KOPT-K1 (cell line): ENCODE measurements at regions not wholly inside any gene's neighbourhood (a gene's known extent, or its start where the extent isn't known, plus 50 kb on each side); places are given as distances from the start of the nearest gene placed in this dataset.
"Not testable (repeated sequence)": the region's sequence is repeated elsewhere in the genome, so short reads cannot be mapped to it uniquely, and the experiment has no call there.

Source experiments
- H3K27ac ChIP-seq: fragments of 200-600 bp; sonication (generic); 2 replicates; pipeline ENCODE4 v1.5.1; 2016; ENCODE audit warnings: antibody characterized with exemption, mild to moderate bottlenecking, low read depth, low read length; ENCODE audit not compliant: poor library complexity, severe bottlenecking
- H3K36me3 ChIP-seq: fragments of 200-600 bp; sonication (generic); 2 replicates; pipeline ENCODE4 v1.5.1; 2017; ENCODE audit warnings: antibody characterized with exemption, mild to moderate bottlenecking, low read length, moderate library complexity; ENCODE audit not compliant: insufficient read depth
- H3K9me3 ChIP-seq: fragments of 200-600 bp; sonication (generic); 2 replicates; pipeline ENCODE4 v1.5.1; 2017; ENCODE audit warnings: antibody characterized with exemption, low read length, mild to moderate bottlenecking; ENCODE audit not compliant: insufficient read depth, poor library complexity, severe bottlenecking

DNA sequence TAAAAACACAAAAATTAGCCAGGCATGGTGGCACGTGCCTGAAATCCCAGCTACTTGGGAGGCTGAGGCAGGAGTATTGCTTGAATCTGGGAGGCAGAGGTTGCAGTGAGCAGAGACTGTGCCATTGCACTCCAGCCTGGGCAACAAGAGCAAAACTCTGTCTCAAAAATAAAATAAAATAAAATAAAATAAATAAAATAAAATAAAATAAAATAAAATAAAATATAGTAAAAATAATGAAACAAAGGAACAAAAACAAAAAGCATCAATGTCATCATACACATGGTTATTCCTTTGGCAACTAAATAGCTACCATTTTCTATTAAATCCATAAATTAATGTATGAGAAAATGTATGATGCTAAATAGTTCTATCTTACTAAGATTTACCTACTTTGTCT lies 1123.9 kb downstream of the MRPL39 start:
- not testable (repeated sequence) for H3K9me3 ChIP-seq, H3K36me3 ChIP-seq, H3K27ac ChIP-seq

DNA sequence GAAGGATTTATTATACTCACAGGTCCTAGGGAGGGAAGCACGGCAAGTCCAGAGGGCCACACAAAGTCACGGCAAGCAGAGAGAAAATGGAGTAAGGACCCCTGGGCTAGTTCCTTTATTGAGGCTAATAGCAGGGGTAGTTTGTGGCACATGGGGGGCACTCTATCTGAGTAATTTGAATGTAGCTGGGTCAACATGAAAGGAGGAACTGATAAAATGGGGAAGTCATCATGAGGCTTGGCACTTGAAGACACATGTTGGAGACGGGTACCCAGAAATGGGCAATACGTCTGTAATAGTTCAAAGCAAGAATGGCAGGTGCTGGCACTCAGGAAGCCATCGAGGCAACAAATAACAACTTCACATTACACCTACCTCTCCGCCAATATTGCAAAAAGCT lies 1136.4 kb downstream of the MRPL39 start:
- Histone ChIP-seq H3K36me3 (no peaks in the 10 kb centered on the region), H3K27ac (no peak overlapping the region), H3K9me3 (no peaks in the 10 kb centered on the region)

DNA sequence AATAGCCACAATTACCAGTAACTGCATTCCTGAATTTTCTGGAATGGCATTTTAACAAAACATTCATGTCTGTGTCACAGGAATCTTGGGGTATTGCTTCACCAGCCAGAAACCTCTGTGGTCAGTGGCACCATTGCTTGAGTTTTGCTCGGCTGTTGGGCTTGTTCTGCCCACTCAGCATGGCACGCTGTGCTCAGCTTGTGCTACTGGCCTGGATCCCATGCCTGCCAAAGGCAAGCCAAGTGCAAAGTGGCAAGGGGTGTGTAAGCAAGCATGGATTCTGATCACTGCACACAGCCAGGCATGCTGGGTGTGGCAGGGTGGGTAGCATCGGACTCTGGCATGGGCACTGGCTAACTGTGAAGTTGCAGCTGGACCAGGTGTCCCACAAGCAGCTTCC lies 1150.9 kb downstream of the MRPL39 start:
- no peak overlapping the region for H3K27ac ChIP-seq
- no peaks in the 10 kb centered on the region for H3K9me3 ChIP-seq
- no peaks in the 10 kb centered on the region for H3K36me3 ChIP-seq

DNA sequence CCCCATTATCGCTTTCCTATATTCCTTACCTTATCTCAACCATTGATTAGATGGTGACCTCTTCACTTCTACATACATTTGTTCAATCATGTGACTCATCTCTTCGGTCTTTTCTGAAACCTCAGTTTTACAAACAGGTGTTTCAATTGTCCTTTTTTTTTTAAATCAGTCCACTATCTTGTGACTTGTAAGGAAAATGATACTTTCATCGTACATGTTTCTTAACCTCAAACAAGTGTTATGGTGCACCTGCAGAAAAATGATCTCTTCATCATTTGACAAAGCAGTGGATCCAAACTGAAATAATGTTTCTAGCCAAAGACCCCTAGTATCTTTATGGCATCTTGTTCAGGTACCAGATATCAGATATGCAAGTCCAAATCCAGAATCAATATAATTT lies 1157.2 kb downstream of the MRPL39 start:
- H3K36me3 ChIP-seq: no peaks in the 10 kb centered on the region
- no peaks in the 10 kb centered on the region for H3K9me3 ChIP-seq
- H3K27ac ChIP-seq: no peak overlapping the region

DNA sequence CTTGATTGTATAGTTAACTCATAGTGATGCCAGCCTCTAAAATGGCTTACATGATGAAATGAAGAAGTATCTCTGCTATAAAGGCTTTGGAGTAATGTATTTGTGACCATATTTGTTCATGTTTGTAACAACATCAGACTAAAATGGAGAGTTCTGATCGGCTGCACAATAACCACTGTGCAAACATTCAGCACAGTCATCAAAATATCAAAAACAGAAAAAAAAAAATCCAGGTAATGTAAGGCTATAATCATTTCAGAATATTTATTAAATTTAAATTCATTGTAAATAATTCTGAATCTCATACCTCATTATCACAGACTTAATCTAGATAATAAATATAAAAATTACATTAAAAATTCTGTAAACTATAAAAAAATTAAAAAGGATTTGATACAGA lies 1161.8 kb downstream of the MRPL39 start:
- Histone ChIP-seq H3K9me3 (no peaks in the 10 kb centered on the region), H3K27ac (no peak overlapping the region), H3K36me3 (no peaks in the 10 kb centered on the region)

DNA sequence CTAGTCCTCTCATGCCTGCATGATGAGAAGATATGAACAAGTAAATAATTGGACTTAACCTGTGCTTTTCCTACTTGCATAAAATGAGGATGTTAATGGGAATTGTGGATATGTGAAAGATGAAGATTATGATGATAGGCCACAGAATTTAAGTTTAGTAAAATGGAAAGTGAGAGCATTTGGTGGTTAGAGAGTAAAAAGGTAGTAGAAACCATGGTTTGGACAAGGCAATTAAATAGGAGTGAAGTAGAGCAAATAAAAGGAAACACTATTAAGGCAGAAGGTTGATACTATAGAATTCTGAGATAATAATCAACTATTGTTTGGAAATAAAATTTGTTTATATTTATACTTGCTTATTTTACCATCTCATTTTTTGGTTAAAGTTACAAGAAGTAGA lies 1162.5 kb downstream of the MRPL39 start:
- Histone ChIP-seq H3K36me3 (no peaks in the 10 kb centered on the region), H3K27ac (no peak overlapping the region), H3K9me3 (no peaks in the 10 kb centered on the region)

DNA sequence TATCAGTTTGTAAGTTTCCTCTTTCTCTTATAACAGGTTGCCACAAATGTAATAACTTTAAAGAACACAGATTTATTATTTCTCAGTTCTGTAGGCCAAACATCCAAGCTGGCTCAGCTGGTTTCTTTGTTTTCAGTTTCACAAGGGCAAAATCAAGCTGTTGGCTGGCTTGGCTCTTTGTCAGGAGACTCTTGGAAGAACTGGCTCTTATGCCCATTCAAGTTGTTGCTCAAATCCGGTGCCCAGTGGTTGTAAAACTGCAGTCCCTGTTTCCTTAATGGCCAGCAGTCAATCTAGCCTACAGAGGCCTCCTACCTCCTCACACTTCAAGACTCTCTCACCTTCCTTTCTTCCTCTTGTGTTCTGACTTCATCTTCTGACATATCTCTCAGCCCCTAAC lies 1171.0 kb downstream of the MRPL39 start:
- no peaks in the 10 kb centered on the region for H3K36me3 ChIP-seq
- no peak overlapping the region for H3K27ac ChIP-seq
- H3K9me3 ChIP-seq: no peaks in the 10 kb centered on the region

DNA sequence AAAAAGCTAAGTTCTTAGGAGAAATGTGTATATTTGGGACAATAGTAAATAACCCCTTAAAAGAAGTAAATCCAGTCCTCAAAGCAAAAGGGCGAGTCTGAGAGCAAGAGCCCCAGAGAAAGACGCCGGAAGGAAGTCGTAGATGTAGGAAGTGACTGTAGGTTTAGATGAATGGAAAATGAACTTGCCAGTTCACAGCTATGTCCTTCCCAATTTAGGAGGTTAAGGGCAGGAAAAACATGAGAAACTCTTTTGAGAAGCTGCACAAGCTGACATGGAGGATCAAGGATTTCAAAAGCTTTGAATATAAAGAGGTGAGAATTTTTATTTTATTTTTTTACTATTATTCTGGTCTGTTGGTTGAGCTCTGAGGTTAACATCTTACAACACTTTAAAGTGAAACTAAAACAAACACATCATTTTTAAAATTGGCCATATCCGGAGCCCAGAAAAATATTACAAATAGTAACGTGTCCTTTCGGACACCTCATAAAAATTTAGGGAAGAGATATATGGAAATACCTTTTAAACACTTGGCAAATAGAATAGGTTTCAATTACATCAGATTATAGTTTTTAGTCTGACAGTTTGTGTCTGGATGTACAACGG lies 1178.6 kb downstream of the MRPL39 start:
- Histone ChIP-seq H3K9me3 (no peaks in the 10 kb centered on the region), H3K27ac (peak overlapping the region; percentile 22), H3K36me3 (no peaks in the 10 kb centered on the region)

DNA sequence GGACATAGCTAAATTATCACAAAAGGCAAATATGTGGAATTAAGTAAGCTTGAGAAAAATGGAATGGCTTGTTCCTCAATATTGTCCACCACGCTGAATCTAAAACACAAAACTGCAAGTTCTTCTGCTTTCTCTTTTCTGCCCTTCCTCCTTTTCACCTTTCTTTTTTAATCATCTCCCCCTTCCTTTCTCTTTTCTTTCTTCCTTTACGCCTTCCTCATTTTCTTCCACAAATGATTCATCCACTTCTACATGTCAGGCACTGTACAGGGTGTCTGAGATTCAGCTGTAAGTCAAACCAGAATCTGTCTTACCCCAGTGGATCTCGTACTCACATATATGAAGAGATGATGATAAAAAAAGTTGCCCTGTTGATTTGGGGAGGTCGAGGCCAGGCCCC lies 1182.5 kb downstream of the MRPL39 start:
- peaks cover 6% of the 10 kb centered on the region for H3K9me3 ChIP-seq
- H3K27ac ChIP-seq: no peak overlapping the region
- H3K36me3 ChIP-seq: no peaks in the 10 kb centered on the region

DNA sequence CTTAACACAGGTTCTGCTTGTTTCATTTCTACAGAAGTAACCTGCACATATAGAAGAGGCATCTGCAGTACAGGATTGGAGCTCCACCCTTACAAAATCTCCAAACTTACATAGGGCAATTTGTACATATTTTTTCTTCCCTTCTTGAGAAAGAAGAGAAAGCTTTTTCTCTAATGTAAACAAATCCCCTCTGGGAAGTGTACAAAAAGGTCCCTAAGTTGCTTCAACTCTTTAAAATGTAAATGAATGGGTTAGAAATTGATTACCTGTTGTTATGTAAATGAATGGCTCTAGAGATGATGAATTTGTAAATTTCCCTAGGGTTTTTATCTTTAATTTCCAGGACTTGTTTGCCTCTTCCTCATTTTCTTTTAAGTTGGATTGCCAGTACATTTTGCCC lies 1183.7 kb downstream of the MRPL39 start:
- no peak overlapping the region for H3K27ac ChIP-seq
- H3K9me3 ChIP-seq: peaks cover 18% of the 10 kb centered on the region
- H3K36me3 ChIP-seq: no peaks in the 10 kb centered on the region

DNA sequence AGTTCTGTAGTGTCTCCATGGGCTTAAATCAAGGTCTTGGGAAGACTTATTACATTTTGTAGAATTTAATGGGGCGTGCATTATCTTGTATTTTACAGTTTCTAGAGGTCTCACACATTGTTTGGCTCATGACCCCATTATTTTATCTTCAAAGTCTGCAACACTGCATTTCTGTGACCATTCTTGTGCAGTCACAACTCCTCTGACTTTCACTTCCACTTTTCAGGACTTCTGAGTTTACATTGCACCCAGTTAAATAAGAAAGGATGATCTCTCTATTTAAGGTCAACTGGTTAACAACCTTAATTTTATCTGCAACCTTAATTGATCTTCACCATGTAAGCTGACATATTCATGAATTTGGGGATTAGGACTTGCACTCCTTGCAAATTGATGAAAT lies 1186.6 kb downstream of the MRPL39 start:
- H3K27ac ChIP-seq: no peak overlapping the region
- H3K36me3 ChIP-seq: no peaks in the 10 kb centered on the region
- peaks cover 20% of the 10 kb centered on the region for H3K9me3 ChIP-seq

DNA sequence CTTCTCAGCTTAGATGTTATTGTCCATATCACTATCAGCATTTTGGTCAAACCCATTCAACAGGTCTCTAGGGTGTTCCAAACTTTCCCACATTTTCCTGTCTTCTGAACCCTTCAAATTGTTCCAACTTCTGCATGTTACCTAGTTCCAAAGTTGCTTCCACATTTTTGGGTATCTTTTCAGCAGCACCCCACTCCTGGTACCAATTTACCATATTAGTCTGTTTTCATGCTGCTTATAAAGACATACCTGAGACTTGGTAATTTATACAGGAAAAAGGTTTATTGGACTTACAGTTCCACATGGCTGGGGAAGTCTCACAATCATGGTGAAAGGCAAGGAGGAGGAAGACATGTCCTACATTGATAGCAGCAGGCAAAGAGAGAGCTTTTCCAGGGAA lies 1187.6 kb downstream of the MRPL39 start:
- peaks cover 20% of the 10 kb centered on the region for H3K9me3 ChIP-seq
- H3K36me3 ChIP-seq, H3K27ac ChIP-seq: not testable (repeated sequence)

DNA sequence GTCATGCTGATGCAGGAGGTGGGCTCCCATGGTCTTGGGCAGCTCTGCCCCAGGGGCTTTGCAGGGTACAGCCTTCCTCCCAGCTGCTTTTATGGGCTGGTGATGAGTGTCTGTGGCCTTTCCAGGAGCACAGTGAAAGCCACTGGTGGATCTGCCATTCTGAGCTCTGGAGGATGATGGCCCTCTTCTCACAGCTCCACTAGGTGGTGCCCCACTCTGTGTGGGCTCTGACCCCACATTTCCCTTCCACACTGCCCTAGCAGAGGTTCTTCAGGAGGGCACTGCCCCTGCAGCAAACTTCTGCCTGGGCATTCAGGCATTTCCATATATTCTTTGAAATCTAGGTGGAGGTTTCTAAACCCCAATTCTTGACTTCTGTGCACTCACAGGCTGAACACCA lies 1188.6 kb downstream of the MRPL39 start:
- Histone ChIP-seq H3K36me3 (no peaks in the 10 kb centered on the region), H3K9me3 (peaks cover 20% of the 10 kb centered on the region), H3K27ac (no peak overlapping the region)

DNA sequence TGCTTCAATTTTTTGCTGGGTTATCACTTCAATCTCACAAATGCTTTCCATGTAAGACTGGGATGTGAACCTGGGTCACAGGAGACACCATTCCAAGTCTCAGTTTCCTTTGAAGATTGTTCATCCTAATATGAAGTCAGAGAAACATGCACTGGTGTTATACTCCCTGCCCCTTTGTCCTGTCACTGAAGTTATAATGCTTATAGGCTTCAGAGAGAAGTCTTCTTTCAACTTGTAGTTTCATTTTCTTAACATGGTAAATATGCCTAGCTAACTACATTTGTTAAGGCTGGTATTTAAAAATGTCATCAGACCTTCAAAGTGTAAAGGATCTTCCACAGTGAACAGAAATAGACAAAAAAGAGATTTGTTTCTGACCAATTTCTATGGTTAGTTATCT lies 1195.9 kb downstream of the MRPL39 start:
- H3K9me3 ChIP-seq: no peaks in the 10 kb centered on the region
- H3K36me3 ChIP-seq: no peaks in the 10 kb centered on the region
- no peak overlapping the region for H3K27ac ChIP-seq

DNA sequence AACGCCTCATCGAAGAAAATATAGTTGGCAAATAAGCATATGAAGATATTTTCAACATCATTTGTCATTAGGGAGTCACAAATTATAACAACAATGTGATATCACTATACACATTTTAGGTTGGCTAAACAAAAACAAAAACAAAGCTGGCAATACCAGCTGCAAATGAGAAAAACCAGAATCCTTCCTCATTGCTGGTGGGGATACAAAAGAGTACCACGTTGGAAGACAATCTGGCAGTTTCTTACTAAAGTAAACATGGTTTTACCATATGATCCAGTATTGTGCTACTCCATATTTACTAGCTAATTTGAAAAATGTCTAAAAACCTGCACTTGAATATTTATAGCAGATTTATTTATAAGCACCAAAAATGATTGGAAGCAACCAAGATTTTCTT lies 1204.1 kb downstream of the MRPL39 start:
- Histone ChIP-seq H3K36me3 (no peaks in the 10 kb centered on the region), H3K27ac (no peak overlapping the region), H3K9me3 (no peaks in the 10 kb centered on the region)

DNA sequence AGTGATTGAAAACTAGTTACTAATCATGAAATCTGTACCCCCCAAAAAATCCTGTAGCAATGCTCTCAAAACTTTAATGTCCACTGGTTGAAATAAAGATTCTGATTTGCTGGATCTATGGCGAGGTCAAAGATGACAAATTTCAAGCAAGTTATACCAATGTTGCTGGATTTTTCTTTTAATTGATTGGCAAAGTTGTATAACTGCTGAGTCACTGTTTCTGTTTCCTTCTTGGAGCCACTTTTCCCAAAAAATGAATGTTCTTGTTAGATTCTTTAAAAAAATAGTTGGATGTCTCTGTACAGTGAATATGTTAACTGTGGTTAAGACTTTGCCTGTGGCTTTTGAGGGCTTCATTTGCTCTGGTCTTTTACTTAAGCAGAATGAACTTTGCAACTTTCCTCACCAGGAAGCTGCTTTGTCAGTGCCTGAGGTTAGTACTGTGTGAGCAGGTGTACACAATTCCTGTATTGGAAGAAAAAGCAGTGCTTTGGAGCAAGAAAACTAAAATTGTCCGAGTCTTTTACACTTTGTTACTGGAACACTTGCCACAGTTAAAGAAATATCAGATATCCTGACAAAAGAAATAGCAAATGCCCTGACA lies 1211.9 kb downstream of the MRPL39 start:
- Histone ChIP-seq H3K9me3 (no peaks in the 10 kb centered on the region), H3K27ac (no peak overlapping the region), H3K36me3 (no peaks in the 10 kb centered on the region)
